ENCODE measurements at regions not wholly inside any gene's neighbourhood (a gene's known extent, or its start where the extent isn't known, plus 50 kb on each side); places are given as distances from the start of the nearest gene placed in this dataset.
"Not testable (repeated sequence)": the region's sequence is repeated elsewhere in the genome, so short reads cannot be mapped to it uniquely, and the experiment has no call there.

GRCh38 chr14:71618047-71618446, 314.2 kb upstream of the RGS6 start:
- no peak for DNase-seq

GRCh38 chr14:71618716-71619115, 313.5 kb upstream of the RGS6 start:
- no peak for DNase-seq

- no peak for DNase-seq
These were observed 312.8 kb upstream of the RGS6 start for GRCh38 chr14:71619472-71619871.

- DNase-seq: no peak
These were observed 311.8 kb upstream of the RGS6 start for GRCh38 chr14:71620401-71620800.

GRCh38 chr14:71621276-71621675, 311.0 kb upstream of the RGS6 start:
- DNase-seq: no peak

GRCh38 chr14:71621980-71622605, 310.1 kb upstream of the RGS6 start:
- no peak for DNase-seq

- DNase-seq: no peak
These were observed 308.3 kb upstream of the RGS6 start for GRCh38 chr14:71623939-71624338.

- DNase-seq: no peak
These were observed 307.1 kb upstream of the RGS6 start for GRCh38 chr14:71625175-71625574.

GRCh38 chr14:71625891-71626701, 306.1 kb upstream of the RGS6 start:
- DNase-seq: no peak

GRCh38 chr14:71628433-71628832, 303.8 kb upstream of the RGS6 start:
- DNase-seq: no peak

- no peak for DNase-seq
These were observed 303.0 kb upstream of the RGS6 start for GRCh38 chr14:71629250-71629649.

GRCh38 chr14:71629765-71630492, 302.3 kb upstream of the RGS6 start:
- DNase-seq: no peak

GRCh38 chr14:71631030-71631429, 301.2 kb upstream of the RGS6 start:
- not testable (repeated sequence) for DNase-seq

- DNase-seq: no peak
These were observed 299.7 kb upstream of the RGS6 start for GRCh38 chr14:71632440-71632946.

GRCh38 chr14:71636076-71636475, 296.2 kb upstream of the RGS6 start:
- no peak for DNase-seq

- DNase-seq: no peak
These were observed 295.3 kb upstream of the RGS6 start for GRCh38 chr14:71636820-71637471.

GRCh38 chr14:71638523-71639196, 293.6 kb upstream of the RGS6 start:
- DNase-seq: no peak

- no peak for DNase-seq
These were observed 289.5 kb upstream of the RGS6 start for GRCh38 chr14:71642715-71643114.

- DNase-seq: no peak
These were observed 286.6 kb upstream of the RGS6 start for GRCh38 chr14:71645656-71646055.

- no peak for DNase-seq
These were observed 285.7 kb upstream of the RGS6 start for GRCh38 chr14:71646518-71646917.

- DNase-seq: no peak
These were observed 285.0 kb upstream of the RGS6 start for GRCh38 chr14:71647086-71647784.

- DNase-seq: no peak
These were observed 283.5 kb upstream of the RGS6 start for GRCh38 chr14:71648725-71649124.

All from kidney glomerular epithelial cell (primary cell).